Upper lobe of left lung (tissue), 4 donors: ENCODE measurements at regions not wholly inside any gene's neighbourhood (a gene's known extent, or its start where the extent isn't known, plus 50 kb on each side); places are given as distances from the start of the nearest gene placed in this dataset.

Experiments
- CTCF ChIP-seq, 6 experiments: fragments of 450-650 bp in 4 of 6; fragments of 200-600 bp in 2 of 6; sonication (generic) in 2 of 6; IDR thresholded peaks; one replicate each; pipeline ENCODE4 v1.5.1; 2016 to 2019; ENCODE audit warnings: antibody characterized with exemption in 6 of 6
- POLR2A ChIP-seq, 4 donors: fragments of 450-650 bp; IDR thresholded peaks; one replicate each; pipeline ENCODE4 v1.5.1; 2016 to 2017; ENCODE audit warnings: antibody characterized with exemption in 4 of 4, mild to moderate bottlenecking in 2 of 4
- POLR2AphosphoS5 ChIP-seq, 2 donors: sonication (generic); formaldehyde crosslinking; IDR thresholded peaks; one replicate each; pipeline ENCODE4 v1.5.1; 2017; ENCODE audit warnings: antibody characterized with exemption in 2 of 2

GRCh38 chr4:107182347-107182746 is 146.2 kb upstream of the DKK2 start:
- no peak for TF ChIP-seq CTCF (IDR thresholded peaks at IDR 0.05)
- no peak for TF ChIP-seq POLR2AphosphoS5 (IDR thresholded peaks at IDR 0.05)
- TF ChIP-seq POLR2A (IDR thresholded peaks at IDR 0.05), result no peak
